ENCODE measurements at regions not wholly inside any gene's neighbourhood (a gene's known extent, or its start where the extent isn't known, plus 50 kb on each side); places are given as distances from the start of the nearest gene placed in this dataset.

DNA sequence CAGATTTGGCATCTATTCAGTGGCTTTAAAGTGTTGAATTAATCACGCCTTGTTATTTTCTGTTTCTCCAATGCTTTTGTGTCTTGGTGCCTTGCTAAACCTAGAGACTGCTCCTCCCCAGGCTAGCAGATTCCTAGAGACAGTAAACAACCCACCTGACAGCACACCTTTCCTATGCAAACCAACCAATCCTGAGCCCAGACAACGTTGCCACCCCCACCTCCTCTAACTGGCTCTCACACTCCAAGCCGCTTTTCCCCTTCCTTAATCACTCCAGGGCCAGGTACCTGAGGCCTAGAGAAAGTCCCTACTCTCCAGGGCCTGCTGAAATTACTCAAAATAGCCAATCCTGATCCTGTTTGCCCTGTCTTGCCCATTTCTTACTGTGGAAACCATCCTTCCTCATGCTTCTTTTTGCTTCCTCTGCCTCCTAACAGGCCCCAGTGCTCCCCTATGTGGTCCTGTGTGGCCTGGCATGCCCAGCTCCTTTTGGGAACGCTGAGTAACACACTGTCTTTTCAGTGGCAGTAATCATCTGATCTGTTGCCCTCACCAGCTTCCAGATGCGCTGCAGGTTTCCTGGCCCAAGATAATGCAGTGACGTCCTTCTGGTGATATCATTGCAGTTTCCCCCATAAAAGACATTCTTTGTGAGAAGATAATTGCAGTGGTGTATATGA is 53.4 kb downstream of the GAS1 start:
- DNase-seq (ENCODE audit: low read depth in 2 of 2): no peak

DNA sequence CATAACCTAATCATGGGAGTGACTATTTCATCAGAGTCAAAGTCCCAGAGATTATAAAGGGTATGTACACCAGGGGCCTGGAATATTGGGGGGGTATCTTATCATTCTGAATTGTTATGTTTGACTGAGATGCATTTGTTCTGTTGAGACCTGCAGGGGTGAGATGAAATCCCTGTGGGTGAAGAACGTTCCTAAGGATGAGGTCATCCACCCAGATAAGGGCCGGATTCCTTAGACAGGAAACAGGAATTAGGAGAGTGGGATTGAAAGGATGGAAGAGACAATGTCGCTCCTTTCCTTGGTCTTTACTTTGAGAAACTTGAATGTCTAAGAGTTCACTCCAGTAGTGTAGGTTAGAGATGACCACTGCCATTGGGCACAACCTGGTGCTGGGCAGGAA is 54.7 kb downstream of the GAS1 start:
- DNase-seq (ENCODE audit: low read depth in 2 of 2): no peak

DNA sequence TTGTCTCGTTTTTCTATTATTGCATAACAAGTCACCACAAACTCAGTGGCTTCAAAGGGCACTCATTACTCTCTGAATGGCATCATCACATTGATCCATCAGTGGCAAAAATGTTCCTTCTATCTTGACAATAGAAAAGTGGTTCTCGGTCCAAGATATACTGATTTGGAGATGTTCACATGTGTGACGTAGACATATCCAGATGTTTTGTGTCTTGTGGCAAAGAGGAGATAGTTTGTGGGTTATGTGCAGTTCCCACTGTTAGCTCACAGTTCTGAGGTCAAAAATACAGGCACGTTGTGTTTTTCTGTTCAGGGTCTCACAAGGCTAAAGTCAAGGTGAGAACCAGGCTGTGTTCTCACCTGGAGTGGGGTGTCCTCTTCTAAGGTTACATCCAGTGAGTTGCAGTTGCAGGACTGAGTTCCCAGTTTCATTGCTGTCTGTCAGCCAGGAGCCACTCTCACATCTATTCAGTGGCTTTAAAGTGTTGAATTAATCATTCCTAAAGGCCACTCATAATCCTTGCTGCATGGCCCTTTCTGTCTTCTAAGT is 55.3 kb downstream of the GAS1 start:
- DNase-seq (ENCODE audit: low read depth in 2 of 2): no peak

DNA sequence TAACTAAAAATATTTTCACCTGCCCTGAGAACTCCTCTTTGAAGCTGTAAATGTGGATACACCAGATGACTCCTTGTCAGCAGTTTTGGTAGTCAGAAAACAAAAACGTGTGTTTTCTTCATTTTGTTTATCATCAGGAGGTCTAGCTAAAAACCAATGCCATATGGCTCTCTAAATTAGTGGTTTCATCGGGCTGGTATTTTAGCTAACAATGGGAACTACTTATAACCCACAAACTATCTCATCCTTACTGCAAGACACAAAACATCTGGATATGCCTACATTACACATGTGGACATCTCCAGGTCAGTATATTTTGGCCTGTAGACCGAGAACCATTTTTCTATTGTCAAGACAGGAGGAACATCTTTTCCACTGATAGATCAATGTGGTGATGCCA is 56.2 kb downstream of the GAS1 start:
- no peak for DNase-seq (ENCODE audit: low read depth in 2 of 2)

DNA sequence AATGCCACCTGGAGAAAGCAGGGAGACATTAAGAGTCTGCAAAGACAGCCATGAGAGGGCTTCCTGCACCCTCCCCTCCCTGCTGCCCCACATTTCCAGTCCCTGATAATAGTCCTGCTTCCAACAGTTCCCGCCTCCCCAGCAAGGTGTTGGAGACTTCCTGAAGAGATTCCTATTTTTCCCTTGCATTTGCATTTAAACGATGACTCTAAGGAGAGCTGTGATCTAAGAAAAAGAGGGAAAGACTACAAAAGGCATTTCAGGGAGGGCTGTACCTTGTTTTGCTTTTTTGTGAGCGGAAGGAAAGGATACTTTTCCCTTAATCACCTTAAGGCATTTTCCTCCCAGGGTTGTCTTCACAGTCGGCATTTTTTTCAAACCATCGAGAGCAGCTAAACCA is 62.1 kb downstream of the GAS1 start:
- no peak for DNase-seq (ENCODE audit: low read depth in 2 of 2)

DNA sequence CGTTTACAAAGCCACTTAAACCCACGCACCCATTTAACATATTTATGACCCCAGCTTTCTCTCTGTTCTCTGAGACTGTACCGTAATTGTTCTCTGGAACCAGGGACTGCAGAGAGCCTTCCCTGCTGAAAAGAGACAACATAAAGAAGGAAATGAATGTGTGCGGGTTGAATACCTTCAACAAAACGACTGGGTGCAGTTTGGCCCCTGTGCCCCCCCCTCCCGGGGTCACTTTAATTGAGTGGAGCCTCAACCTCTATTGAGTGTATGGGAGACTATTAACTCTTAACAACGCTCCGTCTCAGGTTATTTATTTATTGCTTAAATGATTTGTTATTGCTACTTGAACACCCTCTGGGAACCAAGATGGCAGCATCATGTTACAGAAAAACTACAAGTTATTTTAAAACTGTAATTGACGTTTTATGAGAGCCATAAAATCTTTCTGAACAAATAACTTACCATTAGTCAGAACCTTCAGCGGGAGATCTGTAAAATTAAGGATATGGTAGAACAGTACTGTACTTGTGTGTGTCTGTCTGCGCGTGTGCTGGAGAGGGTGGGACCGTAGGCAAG is 70.6 kb downstream of the GAS1 start:
- DNase-seq (ENCODE audit: low read depth in 2 of 2): no peak

DNA sequence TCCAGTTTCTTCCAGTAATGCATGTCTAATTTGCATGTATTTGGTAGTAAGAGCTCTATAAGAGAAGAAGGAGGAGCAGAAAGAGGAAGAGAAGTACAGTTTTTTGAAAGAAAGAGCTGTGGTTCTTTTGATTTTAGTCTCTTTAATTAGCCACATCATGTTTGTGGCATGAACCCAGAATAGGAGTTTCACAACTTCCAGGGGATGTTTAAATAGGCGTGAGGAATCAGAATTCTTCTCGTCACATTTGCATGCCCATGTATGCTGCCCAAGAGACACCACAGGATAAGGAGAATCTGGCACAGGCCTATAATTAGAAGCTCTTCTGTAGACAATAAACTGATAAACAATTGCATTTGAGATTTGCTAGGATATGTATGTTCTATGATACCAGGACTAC is 78.7 kb downstream of the GAS1 start:
- DNase-seq (ENCODE audit: low read depth in 2 of 2): no peak

DNA sequence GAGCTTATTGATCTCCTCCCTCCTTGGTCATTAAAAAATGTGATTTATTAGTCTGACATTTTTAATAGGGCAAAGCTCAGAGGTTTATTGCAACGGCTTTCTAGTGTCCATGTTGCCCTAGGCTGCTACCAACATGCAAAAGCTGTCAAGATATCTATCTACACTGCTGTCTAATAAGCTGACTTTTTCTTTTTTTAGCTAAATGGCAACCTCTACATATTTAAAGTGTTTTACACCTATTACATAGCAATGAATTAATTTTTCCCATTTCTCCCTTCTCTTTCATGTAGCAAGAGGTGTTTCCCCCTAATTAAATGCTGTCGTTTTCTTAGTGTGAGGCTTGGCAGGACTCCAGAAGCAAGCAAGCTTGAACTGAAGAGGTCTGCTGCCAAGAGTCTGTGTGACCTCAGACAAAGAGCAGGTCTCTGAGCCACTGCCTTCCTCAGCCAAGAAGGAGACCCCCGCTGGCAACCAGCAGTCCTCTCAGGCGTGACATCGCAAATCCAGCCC is 79.4 kb downstream of the GAS1 start:
- no peak for DNase-seq (ENCODE audit: low read depth in 2 of 2)

DNA sequence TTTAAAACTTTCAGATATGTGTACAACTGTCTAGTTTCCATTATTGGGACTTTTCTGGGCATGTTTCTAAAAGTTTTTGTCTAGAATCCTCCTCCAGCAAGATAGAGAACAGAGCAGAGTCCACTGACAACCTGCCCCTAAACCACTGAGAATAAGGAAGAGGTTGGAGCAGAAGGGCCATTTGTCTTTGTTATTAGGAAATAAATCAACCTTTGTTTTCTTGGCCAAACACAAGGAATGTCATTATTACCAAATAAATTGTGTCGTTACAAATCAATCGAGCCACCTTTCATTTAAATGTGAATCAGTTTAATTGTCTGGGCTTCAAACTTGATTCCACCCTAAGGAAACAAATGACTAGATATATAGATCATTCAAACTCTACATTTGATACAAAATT is 81.4 kb downstream of the GAS1 start:
- DNase-seq (ENCODE audit: low read depth in 2 of 2): no peak

DNA sequence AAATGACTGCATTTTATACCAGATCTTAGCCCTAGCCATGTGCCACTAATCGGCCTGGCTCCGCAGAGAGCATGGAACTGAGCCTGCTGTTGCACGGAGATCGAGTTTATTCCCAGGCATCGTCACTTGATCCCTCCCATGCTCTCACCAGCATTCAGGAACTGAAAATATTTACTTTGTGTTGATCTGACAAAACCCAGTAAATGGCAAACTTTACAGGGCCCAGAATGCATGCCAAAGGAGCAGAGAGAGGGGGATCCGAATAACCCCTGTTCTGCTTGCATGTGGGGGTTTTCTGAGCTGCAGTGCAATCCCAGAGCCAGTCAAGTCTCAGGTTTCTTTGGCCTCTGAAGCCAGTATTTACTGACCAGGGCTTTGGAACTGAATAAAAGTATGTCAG is 87.3 kb downstream of the GAS1 start:
- no peak for DNase-seq (ENCODE audit: low read depth in 2 of 2)

DNA sequence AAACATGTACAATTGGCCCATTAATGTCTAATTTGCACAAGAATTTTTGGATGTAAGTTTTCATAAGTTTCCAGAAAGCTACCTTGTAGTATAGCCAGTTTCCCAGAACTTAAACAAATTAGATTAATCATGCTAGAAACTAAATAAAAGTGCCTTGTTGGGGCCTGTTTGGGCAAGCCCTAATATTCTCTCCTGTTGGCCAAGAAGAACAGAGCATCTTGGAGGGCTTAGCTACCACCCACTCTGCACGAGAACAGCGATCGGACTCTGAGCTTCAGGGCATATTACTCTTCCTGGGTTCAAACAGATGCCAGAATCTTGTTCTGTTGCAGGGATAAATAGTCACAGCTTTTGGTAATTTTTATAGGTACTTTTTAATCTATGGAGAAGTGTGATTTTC is 88.2 kb downstream of the GAS1 start:
- no peak for DNase-seq (ENCODE audit: low read depth in 2 of 2)

DNA sequence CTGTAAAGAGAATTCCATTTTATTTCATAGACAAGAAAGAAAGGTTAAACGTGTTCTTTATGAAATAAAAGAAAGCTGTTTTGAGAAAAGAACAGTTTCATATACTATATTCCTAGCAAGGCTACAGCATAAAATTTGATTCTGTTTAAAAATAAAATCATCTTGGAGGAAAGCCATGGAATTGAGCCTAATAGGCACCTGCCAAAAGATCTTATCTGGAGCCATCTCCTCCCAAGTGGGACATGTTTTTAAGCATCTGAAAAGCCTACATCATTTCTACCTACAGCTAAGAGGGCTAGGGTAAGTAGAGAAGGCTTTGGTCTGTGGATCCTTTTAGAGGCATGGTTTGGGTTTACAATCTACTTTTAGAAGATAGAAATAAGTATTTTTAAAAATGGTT is 89.3 kb downstream of the GAS1 start:
- no peak for DNase-seq (ENCODE audit: low read depth in 2 of 2)

DNA sequence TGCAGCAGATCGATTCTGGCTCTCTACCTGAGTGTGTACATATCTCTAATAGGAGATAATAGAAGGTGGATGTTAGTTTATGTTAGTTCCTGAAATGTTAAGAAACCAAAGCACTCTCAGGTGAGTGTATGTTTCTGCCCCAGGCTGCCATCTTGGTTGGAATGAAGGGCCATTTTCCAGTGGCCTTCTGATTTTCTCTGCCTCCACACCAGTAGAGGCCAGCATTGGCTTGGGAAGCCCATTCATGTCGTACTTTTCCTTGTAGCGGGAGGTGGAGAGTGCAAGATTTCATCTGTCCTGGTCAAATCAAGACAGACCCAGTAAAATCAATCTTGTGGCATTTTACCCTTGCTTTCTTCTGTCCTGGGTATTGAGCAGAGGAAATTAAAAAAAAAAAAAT is 91.0 kb downstream of the GAS1 start:
- no peak for DNase-seq (ENCODE audit: low read depth in 2 of 2)

DNA sequence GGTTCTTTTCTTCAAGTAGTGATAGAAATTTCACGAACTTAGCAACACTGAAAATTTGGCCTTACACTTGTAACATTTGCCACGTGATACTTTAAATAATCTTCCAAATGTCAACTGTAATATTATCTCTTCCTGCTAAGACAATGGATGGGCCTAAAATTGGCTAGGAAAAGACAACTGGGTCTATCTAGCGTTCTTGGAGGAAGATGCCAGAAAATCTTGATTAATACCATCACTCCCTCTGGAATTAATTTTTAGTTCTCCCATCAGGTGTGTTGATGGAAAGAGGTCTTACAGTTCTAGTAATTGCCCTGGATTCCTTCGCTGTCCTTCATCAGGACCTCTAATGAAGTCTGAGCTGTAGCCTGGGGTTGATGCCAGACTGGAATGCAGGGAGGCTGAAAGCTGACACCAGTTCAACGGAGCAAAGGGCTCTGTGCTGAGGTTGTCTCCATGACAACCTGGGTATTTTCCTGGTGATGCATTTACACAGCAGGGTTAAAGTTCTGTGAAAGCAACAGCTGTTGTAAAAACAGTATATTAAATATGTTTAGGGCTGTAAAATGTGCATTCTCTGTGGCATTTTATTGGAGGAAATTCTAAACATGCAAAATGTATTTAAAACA is 92.3 kb downstream of the GAS1 start:
- DNase-seq (ENCODE audit: low read depth in 2 of 2): no peak

DNA sequence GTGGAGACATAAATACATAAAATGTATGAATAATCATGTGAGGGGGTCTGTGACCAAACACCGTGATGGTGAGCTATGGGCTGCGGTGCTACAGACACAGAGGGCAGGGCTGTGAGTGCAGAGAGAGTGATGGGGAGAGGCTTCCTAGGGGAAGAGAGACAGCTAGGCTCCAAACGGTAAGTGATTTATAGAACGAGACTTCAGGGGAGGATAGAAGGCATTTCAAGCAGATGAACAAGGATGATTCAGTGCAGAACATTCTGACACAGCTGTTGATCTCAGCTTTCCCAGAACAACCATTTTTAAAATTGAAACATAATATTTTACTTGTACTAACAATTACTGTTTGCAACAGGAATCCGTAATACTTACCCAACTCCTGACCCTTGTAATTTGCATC is 100.7 kb downstream of the GAS1 start:
- DNase-seq (ENCODE audit: low read depth in 2 of 2): no peak

DNA sequence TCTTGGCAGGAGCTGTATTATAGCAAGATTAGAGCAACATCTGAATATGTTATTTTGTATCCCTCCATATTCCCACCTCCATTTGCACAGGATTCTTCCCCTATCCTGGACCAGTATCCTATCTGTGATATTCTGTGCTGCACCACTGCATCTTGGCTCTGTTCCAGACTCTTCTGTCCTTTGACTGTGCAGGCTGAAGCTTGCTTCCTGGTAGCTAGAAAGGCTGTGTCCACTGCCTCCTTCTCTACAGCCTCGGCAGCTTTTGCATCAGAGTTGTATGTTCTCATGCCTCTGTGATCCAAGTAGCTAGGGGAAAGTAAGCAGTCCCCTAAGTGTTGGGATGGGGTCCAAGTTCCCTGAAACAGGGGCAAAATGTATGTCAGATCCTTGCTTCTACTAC is 104.1 kb downstream of the GAS1 start:
- no peak for DNase-seq (ENCODE audit: low read depth in 2 of 2)

DNA sequence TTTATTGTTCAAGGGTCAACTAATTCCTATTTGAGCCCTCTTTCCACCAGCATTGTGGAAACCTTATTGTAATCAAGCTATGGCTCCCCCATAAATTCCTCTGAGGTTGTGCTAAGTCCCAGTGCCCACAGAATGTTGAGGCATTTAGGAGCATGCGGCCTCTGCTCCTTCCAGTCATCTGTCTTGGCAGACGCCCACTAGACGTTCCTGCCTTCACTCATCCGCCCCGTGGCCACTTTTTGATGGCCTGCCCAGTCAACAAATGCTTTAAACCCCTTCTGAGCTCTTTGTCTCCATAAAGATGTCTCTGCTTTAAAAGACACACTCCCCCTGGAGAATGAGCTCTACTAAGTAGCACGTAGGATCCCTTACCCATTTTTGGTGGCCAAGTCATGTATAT is 104.7 kb downstream of the GAS1 start:
- DNase-seq (ENCODE audit: low read depth in 2 of 2): no peak

DNA sequence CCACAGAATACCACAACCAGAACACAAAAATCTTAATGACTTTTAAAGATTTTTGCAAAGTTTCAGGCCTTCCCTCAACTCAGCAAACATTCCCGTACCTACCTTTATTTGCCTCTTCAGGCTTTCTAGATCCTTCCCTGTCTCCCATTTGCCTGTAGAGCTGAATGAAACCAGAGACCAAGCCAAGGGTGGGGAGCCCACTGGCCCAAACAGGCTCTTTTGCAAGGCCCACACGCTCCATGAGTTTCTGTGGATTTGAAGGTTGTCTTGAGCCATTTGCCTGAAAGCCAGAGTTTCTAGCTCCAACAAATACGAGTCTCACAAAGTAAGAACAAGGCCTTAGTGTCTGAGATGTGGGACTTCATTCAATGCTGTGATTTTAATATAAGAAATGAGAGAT is 107.8 kb downstream of the GAS1 start:
- DNase-seq (ENCODE audit: low read depth in 2 of 2): no peak

DNA sequence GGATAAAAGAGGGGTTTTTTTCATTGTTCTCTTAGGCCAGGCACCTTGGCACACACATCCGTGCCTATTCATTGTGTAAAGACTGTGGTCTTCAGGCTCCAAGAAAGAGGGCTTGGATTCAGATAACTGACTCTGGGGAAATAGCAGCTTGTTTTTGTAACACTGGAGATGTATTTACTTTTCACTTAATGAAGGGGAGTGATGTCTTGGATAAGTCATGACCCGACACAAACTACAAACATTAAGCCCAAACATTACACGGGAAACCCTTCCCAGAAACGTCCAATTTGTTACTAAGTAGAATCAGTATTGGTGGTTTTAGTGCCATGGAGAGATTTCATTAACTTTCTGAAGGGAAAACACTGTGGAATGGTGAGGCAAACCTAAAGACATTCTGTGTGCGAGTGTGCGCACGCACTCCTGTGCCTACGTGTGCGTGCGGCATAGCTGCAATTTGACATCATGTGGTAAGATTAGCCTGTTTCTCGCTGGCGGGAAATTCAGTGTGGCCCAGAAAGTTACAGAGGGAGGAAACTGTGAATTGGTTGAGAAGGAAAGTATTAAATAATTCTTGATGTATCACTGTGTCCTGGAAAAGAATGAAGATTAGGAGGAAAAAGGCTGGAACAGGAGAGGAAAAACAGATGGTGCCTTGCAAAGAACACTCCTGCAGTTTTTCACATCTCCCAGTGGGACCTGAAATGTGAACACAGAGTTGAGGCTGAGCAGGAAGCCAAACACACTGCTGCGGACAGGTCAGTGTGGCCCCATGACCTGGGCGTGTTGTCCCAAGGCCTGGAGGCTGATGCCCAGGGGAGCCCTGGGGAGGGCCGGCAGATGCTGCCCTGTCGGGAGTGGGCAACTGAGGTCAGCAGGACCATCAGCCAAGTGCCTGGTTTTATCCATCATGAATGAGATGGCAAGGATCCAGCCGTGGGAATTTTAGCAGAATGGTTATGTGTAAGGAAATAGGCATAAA is 108.5 kb downstream of the GAS1 start:
- no peak for DNase-seq (ENCODE audit: low read depth in 2 of 2)

DNA sequence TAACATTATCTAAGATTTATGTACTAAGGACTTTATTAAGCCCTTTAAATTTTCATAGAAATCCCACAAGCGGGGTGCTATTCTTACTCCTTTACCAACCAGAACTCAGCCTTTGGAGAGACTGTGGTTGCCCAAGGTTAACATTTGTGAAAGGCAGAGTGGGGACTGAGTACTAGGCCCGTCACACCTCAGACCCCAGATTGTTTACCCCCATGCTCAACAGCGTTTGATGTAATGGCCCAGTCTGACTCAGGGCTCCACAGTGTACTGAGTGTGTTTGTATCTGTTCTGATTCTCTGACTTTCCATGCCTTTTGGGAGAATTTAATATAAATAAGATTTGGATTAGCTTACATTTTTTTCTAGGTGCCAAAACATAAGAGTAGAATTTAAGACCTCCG is 110.0 kb downstream of the GAS1 start:
- no peak for DNase-seq (ENCODE audit: low read depth in 2 of 2)

DNA sequence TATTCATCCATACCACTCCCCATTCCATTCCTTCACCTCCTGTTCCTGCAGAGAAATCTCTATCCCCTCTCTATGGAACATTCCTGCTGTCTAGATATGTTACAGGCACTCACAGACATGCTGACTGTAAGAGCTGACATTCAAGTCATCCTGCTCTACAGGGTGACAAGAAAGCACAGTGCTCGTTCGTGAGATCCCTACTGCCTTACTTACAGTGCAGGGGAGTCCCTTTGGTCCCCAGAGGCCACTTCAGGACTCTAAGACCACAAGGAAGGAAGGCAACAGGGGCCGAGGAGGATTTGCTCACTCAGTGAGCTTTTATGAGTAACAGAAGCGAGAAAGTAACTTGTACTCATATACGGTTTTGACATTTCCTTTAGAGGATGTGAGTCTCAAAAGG is 110.5 kb downstream of the GAS1 start:
- DNase-seq (ENCODE audit: low read depth in 2 of 2): no peak

DNA sequence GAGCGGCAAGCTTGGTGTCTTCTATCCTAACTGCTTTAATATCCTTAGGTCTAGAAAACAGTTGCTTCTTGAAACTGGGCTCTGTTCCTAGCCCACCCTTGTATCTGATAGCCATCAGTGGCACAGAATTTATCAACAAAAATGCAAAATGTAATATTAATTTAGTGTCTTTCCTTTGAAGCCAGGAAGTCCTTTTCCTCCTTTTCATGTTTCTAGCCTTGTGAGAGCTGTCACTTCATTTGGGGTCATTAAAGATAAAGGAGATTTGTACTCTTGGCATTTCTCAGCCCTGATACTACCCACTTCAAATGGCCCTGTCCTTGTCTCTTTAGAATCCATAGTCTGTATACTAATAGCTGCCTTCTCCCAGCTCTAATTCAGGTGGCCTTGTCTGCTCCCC is 111.0 kb downstream of the GAS1 start:
- DNase-seq (ENCODE audit: low read depth in 2 of 2): no peak

Data from stimulated activated CD4-positive, alpha-beta T cell treated with anti-CD3 and anti-CD28 coated beads, Interleukin-12 subunit alpha, Interleukin-12 subunit beta, amount 100 ng/mL, for 24 hours (primary cell).